Colonic mucosa (tissue), 4 donors: ENCODE measurements at regions not wholly inside any gene's neighbourhood (a gene's known extent, or its start where the extent isn't known, plus 50 kb on each side); places are given as distances from the start of the nearest gene placed in this dataset.

ENCODE experiments used
- DNase-seq: peaks from one replicate; pipeline ENCODE4 v3.0.0-alpha.2; 2020
- H3K27ac ChIP-seq: fragments of 200-600 bp; one replicate; pipeline ENCODE4 v1.8.0; 2021
- H3K27me3 ChIP-seq: fragments of 200-600 bp; one replicate; pipeline ENCODE4 v1.8.0; 2021
- H3K36me3 ChIP-seq: fragments of 200-600 bp; one replicate; pipeline ENCODE4 v1.8.0; 2021
- H3K4me1 ChIP-seq: fragments of 200-600 bp; one replicate; pipeline ENCODE4 v1.8.0; 2021; ENCODE audit warnings: mild to moderate bottlenecking
- H3K4me3 ChIP-seq: fragments of 200-600 bp; one replicate; pipeline ENCODE4 v1.8.0; 2021
- H3K9ac ChIP-seq, 2 donors: one replicate each; pipeline ENCODE4 v1.7.0; 2013; ENCODE audit warnings: control low read depth in 2 of 2, low read depth in 2 of 2, low read length in 2 of 2
- H3K9me3 ChIP-seq: fragments of 200-600 bp; one replicate; pipeline ENCODE4 v1.8.0; 2021
- CTCF ChIP-seq: fragments of 200-600 bp; IDR thresholded peaks from one replicate; pipeline ENCODE4 v1.8.0; 2022; ENCODE audit warnings: antibody characterized with exemption, mild to moderate bottlenecking
- intact Hi-C: fragments of 100-400 bp; cut with DNase I; formaldehyde crosslinking; loops from one replicate; pipeline ENCODE4 v1.14.1; 2022
- donor health status: healthy.
- donor health status: DM: no; HTN: no; CAD: no.
- donor health status: DM: no; HTN: no; CAD: no.

- Histone ChIP-seq H3K4me1 (no peaks in the 10 kb centered on the region), H3K9ac (no peak overlapping the region), H3K9me3 (no peaks in the 10 kb centered on the region), H3K36me3 (no peaks in the 10 kb centered on the region), H3K27ac (no peak overlapping the region), H3K4me3 (no peak overlapping the region), H3K27me3 (no peaks in the 10 kb centered on the region)
- no peak for DNase-seq
- intact Hi-C loops: no loop called here
- TF ChIP-seq CTCF: no peak
Measured at GRCh38 chr6:98124171-98124570, 710.2 kb upstream of the POU3F2 start.

- DNase-seq: no peak
- TF ChIP-seq CTCF: no peak
- Histone ChIP-seq H3K27ac (no peak overlapping the region), H3K4me1 (no peaks in the 10 kb centered on the region), H3K36me3 (no peaks in the 10 kb centered on the region), H3K9ac (no peak overlapping the region), H3K27me3 (no peaks in the 10 kb centered on the region), H3K4me3 (no peak overlapping the region), H3K9me3 (no peaks in the 10 kb centered on the region)
- intact Hi-C loops: no loop called here
Measured at GRCh38 chr6:98131290-98131990, 702.9 kb upstream of the POU3F2 start.

GRCh38 chr6:98136333-98136732 lies 698.0 kb upstream of the POU3F2 start:
- Histone ChIP-seq H3K36me3 (no peaks in the 10 kb centered on the region), H3K27ac (no peak overlapping the region), H3K9me3 (no peaks in the 10 kb centered on the region), H3K4me3 (no peak overlapping the region), H3K4me1 (no peaks in the 10 kb centered on the region), H3K9ac (no peak overlapping the region), H3K27me3 (no peaks in the 10 kb centered on the region)
- intact Hi-C loops: no loop called here
- DNase-seq: no peak
- TF ChIP-seq CTCF: no peak

GRCh38 chr6:98137391-98137790 lies 697.0 kb upstream of the POU3F2 start:
- H3K9ac ChIP-seq: no peak overlapping the region
- intact Hi-C loops: no loop called here
- no peak for DNase-seq
- H3K27ac ChIP-seq: no peak overlapping the region
- no peak for TF ChIP-seq CTCF
- H3K4me1 ChIP-seq: no peaks in the 10 kb centered on the region
- H3K9me3 ChIP-seq: no peaks in the 10 kb centered on the region
- H3K36me3 ChIP-seq: no peaks in the 10 kb centered on the region
- H3K4me3 ChIP-seq: no peak overlapping the region
- H3K27me3 ChIP-seq: no peaks in the 10 kb centered on the region

- intact Hi-C loops: no loop called here
- Histone ChIP-seq H3K4me1 (no peaks in the 10 kb centered on the region), H3K9me3 (no peaks in the 10 kb centered on the region), H3K27ac (no peak overlapping the region), H3K9ac (no peak overlapping the region), H3K4me3 (no peak overlapping the region), H3K27me3 (no peaks in the 10 kb centered on the region), H3K36me3 (no peaks in the 10 kb centered on the region)
- DNase-seq: no peak
- no peak for TF ChIP-seq CTCF
Measured at GRCh38 chr6:98142839-98143238, 691.5 kb upstream of the POU3F2 start.
